Psoas muscle (tissue), 7 donors: ENCODE measurements at regions not wholly inside any gene's neighbourhood (a gene's known extent, or its start where the extent isn't known, plus 50 kb on each side); places are given as distances from the start of the nearest gene placed in this dataset.

ENCODE experiments used
- ATAC-seq, 4 donors: fragments of 200-7000 bp; cut with Tn5 transposase; one replicate each; pipeline ENCODE4 v1.9.1; 2020; ENCODE audit warnings: moderate library complexity in 3 of 4, mild to moderate bottlenecking in 2 of 4
- DNase-seq, 2 donors: peaks; one replicate each; pipeline ENCODE4 v3.0.0-alpha.2; 2020
- H3K27ac ChIP-seq: fragments of 200-600 bp; one replicate; pipeline ENCODE4 v1.8.0; 2022
- H3K27me3 ChIP-seq, 3 donors: fragments of 200-600 bp in 1 of 3; one replicate each; pipeline versions ENCODE4 v1.6.1 to v1.8.0; 2013 to 2022; ENCODE audit warnings: low read length in 2 of 3, mild to moderate bottlenecking in 2 of 3, moderate library complexity in 1 of 3; ENCODE audit not compliant: insufficient read depth in 3 of 3
- H3K36me3 ChIP-seq, 2 donors: fragments of 200-600 bp in 1 of 2; one replicate each; pipeline versions ENCODE4 v1.6.1 to v1.8.0; 2013 to 2022; ENCODE audit warnings: low read depth in 1 of 2, mild to moderate bottlenecking in 1 of 2, moderate library complexity in 1 of 2; ENCODE audit not compliant: insufficient read depth in 1 of 2
- H3K4me1 ChIP-seq: fragments of 200-600 bp; one replicate; pipeline ENCODE4 v1.8.0; 2022
- H3K4me3 ChIP-seq: fragments of 200-600 bp; one replicate; pipeline ENCODE4 v1.8.0; 2022; ENCODE audit warnings: mild to moderate bottlenecking
- H3K9me3 ChIP-seq: fragments of 200-600 bp; one replicate; pipeline ENCODE4 v1.8.0; 2022
- WGBS, 3 donors: extraction: QIAGEN DNeasy Blood & Tissue Kit; methylation state at CpG; one replicate each; pipeline versions ENCODE4 v1.1.6 to v1.1.7; 2013; 5-methylcytosine and 5-hydroxymethylcytosine counted together
- intact Hi-C, 2 donors: fragments of 100-400 bp; cut with DNase I; formaldehyde crosslinking; loops; one replicate each; pipeline versions ENCODE4 v1.11.0 to v1.14.2; 2022
- TF ChIP-seq, protein P1 (sequence below): fragments of 200-600 bp; IDR thresholded peaks from one replicate; pipeline ENCODE4 v1.8.0; 2022; ENCODE audit warnings: antibody characterized with exemption
- donor health status: healthy with polysubstance abuse.
- donor health status: DM: no; HTN: no; CAD: no; lungs with moderate emphysema.
- donor health status: Bipolar disorder and iron deficiency.
- donor health status: healthy.
- donor health status: DM: yes; HTN: yes; CAD: no.
- donor health status: DM: no; HTN: no; CAD: no.
- donor health status: DM: yes; HTN: yes; CAD: no.

DNA sequence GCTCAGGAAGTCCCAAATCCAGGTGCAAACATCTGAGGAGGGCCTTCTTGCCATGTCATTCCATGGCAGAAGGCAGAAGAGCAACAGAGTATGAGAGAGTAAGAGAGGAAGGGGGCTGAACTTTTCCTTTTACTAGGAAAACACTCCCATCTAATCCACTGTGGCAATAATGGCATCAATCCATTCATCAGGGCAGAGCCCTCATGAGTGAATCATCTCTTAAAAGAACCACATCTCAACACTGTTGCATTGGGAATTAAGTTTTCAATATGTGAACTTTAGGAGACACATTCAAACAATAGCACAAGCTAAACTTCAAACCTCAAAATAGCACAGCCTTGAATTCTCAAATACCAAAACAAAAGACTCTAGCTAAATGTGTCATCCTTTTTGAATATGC, 264.5 kb downstream of the KCTD12 start:
- Histone ChIP-seq H3K36me3 (no peaks in the 10 kb centered on the region), H3K4me3 (no peak overlapping the region), H3K9me3 (no peaks in the 10 kb centered on the region), H3K27ac (no peak overlapping the region), H3K4me1 (no peaks in the 10 kb centered on the region), H3K27me3 (no peaks in the 10 kb centered on the region)
- intact Hi-C loops = no loop called here
- DNase-seq (no peak), ATAC-seq (no peak)
- TF ChIP-seq, protein P1, sequence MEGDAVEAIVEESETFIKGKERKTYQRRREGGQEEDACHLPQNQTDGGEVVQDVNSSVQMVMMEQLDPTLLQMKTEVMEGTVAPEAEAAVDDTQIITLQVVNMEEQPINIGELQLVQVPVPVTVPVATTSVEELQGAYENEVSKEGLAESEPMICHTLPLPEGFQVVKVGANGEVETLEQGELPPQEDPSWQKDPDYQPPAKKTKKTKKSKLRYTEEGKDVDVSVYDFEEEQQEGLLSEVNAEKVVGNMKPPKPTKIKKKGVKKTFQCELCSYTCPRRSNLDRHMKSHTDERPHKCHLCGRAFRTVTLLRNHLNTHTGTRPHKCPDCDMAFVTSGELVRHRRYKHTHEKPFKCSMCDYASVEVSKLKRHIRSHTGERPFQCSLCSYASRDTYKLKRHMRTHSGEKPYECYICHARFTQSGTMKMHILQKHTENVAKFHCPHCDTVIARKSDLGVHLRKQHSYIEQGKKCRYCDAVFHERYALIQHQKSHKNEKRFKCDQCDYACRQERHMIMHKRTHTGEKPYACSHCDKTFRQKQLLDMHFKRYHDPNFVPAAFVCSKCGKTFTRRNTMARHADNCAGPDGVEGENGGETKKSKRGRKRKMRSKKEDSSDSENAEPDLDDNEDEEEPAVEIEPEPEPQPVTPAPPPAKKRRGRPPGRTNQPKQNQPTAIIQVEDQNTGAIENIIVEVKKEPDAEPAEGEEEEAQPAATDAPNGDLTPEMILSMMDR = no peak

DNA sequence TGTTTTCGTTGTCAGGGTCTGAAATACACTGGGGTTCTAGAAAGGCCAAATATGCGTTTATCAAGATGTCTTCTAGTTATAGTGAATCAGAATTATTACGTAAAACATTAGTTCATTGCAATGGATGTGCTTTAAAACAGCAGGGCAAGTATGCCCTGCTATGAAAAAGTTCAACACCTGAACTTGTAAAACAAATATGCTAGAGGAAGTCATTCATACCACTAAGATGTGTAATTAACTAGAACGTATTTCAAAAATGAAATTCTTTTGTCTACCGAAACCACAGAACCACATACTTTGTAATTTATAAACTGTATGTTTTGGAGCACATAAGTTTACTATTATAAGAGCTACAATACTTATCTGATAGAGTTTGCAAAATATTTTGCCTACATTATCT, 266.2 kb downstream of the KCTD12 start:
- intact Hi-C loops = no loop called here
- 95 to 96% (median 95%) methylated on average over 5 of the region's 5 CpGs for WGBS, 3 donors
- Histone ChIP-seq H3K4me3 (no peak overlapping the region), H3K27me3 (no peaks in the 10 kb centered on the region), H3K36me3 (no peaks in the 10 kb centered on the region), H3K4me1 (no peaks in the 10 kb centered on the region), H3K9me3 (no peaks in the 10 kb centered on the region), H3K27ac (no peak overlapping the region)
- ATAC-seq (no peak), DNase-seq (no peak)
- TF ChIP-seq, protein P1 = no peak

GRCh38 chr13:76619631-76620030, 266.6 kb downstream of the KCTD12 start:
- DNase-seq = no peak
- Histone ChIP-seq H3K27ac (no peak overlapping the region), H3K4me1 (no peaks in the 10 kb centered on the region), H3K4me3 (no peak overlapping the region), H3K27me3 (no peaks in the 10 kb centered on the region), H3K9me3 (no peaks in the 10 kb centered on the region), H3K36me3 (no peaks in the 10 kb centered on the region)
- no peak for ATAC-seq
- intact Hi-C loops = no loop called here
- TF ChIP-seq, protein P1 = no peak

DNA sequence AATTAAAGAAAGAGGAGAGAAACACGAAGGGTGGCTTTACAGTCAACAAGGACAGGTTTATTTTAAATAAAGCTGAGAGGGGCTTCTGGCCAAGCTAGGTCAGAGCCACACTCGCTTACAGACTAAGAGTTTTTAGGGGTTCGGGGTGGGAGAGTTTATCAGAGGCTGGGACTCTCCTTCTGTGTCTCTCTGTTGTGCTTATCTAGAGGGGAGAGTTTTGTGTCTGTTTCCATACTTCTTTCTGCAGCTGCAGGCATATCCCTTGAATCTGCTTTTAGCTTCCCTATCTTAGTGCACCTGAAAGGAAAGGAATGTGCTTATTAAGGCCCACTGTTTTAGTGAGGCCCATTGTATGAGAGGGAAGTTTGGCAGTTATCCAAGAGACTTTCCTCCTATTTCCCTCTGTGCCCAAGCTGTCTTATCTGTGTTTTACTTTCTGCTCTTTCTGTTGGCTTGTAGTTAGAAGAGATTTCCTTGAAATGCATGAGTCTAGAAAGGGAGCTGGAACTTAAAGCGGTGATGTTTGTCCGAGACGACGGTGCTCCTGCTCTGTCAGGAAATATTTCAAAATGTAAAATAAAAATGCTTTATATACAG, 275.3 kb downstream of the KCTD12 start:
- 80 to 83% (median 83%) methylated on average over 7 of the region's 7 CpGs for WGBS, 3 donors
- Histone ChIP-seq H3K27me3 (no peaks in the 10 kb centered on the region), H3K4me3 (no peak overlapping the region), H3K27ac (no peak overlapping the region), H3K9me3 (no peaks in the 10 kb centered on the region), H3K4me1 (no peaks in the 10 kb centered on the region), H3K36me3 (no peaks in the 10 kb centered on the region)
- TF ChIP-seq, protein P1 = no peak
- intact Hi-C loops = no loop called here
- DNase-seq (no peak), ATAC-seq (no peak)

DNA sequence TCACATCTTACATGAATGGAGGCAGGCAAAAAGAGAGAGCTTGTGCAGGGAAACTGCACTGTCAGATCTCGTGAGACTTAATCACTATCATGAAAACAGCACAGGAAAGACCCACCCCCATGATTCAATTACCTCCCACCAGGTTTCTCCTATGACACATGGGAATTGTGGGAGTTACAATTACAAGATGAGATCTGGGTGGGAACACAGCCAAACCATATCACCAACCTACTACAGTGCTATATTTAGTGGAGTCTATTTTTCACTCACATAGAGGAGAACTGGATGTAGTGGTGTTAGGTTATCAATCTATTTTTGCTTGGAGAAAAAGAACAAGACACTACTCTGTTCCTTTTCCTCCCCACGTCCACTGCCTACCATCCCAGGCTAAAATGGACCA, 276.6 kb downstream of the KCTD12 start:
- ATAC-seq (no peak), DNase-seq (no peak)
- 37 to 82% (median 52%) methylated on average over 2 of the region's 2 CpGs for WGBS, 3 donors
- Histone ChIP-seq H3K4me3 (no peak overlapping the region), H3K36me3 (no peaks in the 10 kb centered on the region), H3K27me3 (no peaks in the 10 kb centered on the region), H3K4me1 (no peaks in the 10 kb centered on the region), H3K9me3 (no peaks in the 10 kb centered on the region), H3K27ac (no peak overlapping the region)
- TF ChIP-seq, protein P1 = no peak
- intact Hi-C loops = no loop called here
